GM21390 (cell line): ENCODE measurements at regions not wholly inside any gene's neighbourhood (a gene's known extent, or its start where the extent isn't known, plus 50 kb on each side); places are given as distances from the start of the nearest gene placed in this dataset.
"Not testable (repeated sequence)": the region's sequence is repeated elsewhere in the genome, so short reads cannot be mapped to it uniquely, and the experiment has no call there.

Experiments
- ATAC-seq: cut with Tn5 transposase; IDR thresholded peaks from one replicate; pipeline ENCODE4 v1.9.1; 2021; ENCODE audit not compliant: unreplicated experiment

DNA sequence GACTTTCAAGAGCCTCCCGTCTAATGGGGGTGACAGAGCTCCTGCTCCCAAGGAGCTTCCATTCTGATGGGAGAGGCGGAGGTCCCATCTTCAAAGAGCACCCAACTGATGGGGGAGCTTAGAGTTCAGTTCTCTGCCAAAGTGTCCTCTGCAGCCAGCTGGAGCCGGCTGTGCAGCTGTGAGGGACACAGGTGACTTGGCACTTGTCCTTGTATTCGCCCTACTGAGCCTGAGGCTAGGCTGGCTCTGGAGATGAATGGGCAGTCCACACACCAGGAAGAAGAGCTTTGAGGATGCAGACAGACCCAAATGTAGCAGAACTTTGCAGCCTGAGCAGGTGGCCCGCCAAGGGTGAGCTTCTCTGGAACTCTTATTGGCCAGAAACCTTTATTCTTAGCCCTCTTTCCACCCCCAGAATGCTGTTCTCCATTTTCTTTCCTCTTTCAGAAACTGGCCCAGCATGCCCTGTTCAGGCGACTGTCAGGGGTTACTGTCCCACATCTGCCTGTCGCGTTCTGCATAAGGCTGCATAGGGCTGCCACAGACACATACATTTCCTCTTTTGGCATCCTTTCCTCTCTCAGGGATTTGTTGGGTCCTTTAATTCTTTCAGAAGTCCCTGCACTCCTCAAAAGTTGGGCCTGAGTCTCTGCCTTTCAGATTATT, 108.7 kb upstream of the LRFN2 start:
- ATAC-seq = no peak

GRCh38 chr6:40695114-40695513, 108.0 kb upstream of the LRFN2 start:
- no peak for ATAC-seq

DNA sequence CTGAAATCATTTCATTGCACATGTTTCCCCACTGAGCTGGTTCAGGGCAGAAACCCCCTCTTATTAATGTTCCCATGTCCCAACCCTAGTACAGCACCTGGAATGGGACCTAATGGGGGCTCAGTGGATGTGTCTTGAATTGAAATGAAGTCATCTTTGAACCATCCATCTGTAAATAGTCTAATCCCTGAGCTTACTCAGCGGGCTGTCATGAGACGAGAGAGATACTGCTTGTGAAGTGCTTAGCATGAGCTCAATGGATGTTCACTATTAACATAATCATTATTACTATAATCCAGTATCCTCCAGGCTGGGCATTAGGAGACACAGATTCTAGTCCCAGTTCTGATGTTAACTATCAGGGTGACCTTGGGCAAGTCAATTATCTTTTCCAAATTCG, 106.6 kb upstream of the LRFN2 start:
- no peak for ATAC-seq

DNA sequence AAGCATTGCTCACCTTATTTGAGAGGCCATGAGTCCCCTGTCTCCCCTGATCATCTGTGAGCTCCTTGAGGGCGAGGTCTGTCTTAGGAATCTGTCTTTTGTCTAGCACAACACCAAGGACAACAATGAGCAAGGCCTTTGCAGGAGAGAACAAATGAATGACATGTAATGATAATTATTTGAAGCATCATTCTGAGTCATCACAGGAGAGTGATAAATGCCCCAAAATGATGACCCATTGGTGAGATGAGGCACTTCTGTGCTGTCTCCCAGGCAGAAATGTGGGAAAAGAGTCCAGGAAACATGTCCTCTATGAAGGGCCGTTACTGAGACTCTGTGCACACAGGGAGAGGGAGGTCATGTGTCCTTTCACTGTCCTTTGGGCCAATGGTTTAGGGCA, 105.2 kb upstream of the LRFN2 start:
- no peak for ATAC-seq

- ATAC-seq = no peak
Observed at GRCh38 chr6:40689185-40689584, 102.0 kb upstream of the LRFN2 start.

GRCh38 chr6:40688214-40688761, 101.1 kb upstream of the LRFN2 start:
- ATAC-seq = no peak

- no peak for ATAC-seq
Observed at GRCh38 chr6:40685862-40686261, 98.7 kb upstream of the LRFN2 start.

DNA sequence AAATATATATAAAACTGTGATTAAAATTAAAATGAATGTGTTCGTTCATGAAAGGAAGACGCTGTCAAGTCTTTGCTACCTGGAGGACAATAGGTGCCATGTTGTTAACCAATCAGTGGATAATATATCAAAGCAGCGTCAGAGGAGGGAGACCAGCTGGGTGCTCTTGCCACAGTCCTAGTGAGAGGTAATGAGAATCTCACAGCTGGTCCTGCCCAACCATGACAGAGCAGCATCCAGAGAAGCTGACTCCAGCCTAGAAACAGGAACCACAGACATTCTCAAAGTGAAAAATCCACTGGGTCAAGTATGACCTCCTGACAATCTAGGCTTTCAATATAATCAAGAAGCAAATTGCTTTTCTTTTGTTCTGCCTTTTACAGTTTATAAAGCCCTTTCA, 94.5 kb upstream of the LRFN2 start:
- no peak for ATAC-seq

DNA sequence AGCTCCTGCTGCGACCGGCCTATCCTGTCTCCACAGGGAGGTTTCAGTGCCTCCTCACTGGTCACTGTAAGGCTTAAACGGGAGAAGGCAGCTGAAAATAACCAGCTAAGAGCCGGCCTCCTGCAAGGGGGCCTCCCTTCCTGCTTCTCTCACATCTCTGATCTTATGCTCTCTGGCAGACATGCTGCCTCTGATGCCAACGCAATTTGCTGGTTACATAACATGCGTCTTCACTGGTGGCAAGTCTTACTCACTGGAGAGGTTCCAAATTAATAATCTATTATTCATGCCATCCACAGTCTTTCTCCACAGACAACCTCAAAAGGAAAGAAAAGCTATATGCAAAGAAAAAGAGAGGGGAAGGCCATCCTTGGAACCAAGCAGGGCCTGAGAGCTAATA, 91.8 kb upstream of the LRFN2 start:
- no peak for ATAC-seq

- no peak for ATAC-seq
Observed at GRCh38 chr6:40674170-40674569, 87.0 kb upstream of the LRFN2 start.

- ATAC-seq = no peak
Observed at GRCh38 chr6:40672087-40672486, 84.9 kb upstream of the LRFN2 start.

DNA sequence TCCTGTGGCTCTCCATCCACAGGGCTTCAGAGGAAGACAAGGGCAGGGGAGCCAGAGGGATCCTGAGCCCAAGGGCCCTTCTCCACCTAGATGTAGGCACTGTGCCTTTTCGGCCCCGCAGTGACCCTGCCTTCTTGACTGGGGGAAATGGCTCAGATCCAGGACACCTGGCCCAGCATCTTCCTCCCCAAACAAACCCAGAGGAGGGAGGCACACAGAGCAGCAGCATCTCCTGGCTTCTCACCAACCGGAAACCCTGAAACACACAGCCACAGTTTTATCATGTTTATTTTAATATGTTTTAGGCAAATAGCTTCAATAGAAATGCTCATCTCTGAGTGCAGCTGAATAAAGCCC, 84.5 kb upstream of the LRFN2 start:
- no peak for ATAC-seq

GRCh38 chr6:40671001-40671693, 84.0 kb upstream of the LRFN2 start:
- ATAC-seq = no peak

GRCh38 chr6:40669343-40669742, 82.2 kb upstream of the LRFN2 start:
- ATAC-seq = no peak

DNA sequence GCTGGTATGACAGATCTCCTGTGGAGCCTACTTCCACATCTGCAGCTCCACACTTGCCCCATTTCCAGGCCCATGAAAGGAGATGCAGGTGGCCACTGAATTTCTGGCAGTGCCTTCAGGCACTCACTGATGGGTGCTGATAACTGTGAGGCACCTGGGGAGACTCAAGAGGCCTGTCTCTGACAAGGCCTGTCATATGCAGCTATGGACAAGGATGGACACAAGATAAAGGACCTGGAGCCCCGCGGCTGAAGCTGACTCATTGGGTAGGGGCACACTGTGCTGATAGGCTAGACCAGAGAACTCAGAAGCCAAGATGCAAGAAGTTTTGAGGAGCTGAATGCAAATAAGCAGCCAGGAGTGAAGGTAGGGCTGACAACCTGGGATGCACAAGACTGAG, 81.0 kb upstream of the LRFN2 start:
- ATAC-seq = no peak

DNA sequence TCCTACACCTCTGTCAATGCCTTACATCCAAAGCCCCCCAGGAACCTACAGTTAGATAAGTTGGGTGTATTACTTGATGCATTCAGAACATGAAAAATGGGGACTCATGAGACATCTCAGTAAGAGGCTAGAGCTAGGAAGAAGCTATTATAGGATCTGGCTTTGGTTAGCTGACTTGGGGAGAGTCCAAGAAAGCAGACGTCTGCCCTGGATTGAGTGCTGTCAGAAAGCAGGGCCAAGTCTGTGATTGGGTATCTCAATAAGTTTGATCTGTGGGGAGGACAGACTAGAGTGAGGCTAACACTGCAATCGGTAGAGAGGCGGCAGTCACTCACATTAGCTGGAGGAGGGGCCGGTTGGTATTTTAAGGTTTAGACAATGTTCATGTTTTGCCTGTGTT, 79.4 kb upstream of the LRFN2 start:
- ATAC-seq = no peak

DNA sequence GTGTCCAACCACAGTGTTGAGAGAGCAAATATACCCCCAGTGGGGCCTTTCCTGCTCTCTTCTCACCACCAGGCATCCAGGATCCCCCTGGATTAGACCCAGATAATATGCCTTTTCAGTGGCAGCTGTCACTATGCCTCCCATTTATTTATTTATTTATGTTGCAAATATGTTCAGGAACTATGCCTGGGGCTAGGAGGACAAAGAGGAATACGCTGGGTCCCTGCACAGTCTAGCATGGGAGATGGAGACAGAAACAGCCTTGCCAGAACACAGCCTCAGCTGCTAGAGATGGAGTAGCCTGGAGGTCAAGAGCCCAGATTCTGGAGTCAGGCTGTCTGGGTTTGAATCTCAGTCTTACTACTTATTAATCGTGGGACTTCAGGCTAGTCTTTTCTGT, 74.6 kb upstream of the LRFN2 start:
- ATAC-seq = no peak

- not testable (repeated sequence) for ATAC-seq
Observed at GRCh38 chr6:40656772-40657171, 69.6 kb upstream of the LRFN2 start.

GRCh38 chr6:40654828-40655227, 67.7 kb upstream of the LRFN2 start:
- no peak for ATAC-seq

DNA sequence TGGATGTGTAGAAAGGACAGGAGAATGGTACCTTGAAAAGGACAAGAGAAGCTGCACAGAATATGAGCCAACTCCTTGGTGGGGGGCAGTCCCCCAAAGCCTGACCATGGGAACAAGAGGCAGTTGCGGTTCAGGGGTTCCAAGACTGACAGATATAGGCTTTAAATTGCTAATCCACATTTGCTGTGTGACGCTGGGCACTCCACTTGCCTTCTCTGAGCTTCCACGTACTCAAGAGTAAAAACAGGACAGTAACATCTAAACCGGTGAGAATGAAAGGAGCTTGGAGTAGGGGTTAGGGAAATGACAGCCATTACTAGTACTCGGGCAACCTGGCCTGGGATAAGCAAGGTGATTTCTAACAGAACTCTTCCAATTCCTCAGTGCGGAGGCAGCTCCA, 57.9 kb upstream of the LRFN2 start:
- no peak for ATAC-seq

DNA sequence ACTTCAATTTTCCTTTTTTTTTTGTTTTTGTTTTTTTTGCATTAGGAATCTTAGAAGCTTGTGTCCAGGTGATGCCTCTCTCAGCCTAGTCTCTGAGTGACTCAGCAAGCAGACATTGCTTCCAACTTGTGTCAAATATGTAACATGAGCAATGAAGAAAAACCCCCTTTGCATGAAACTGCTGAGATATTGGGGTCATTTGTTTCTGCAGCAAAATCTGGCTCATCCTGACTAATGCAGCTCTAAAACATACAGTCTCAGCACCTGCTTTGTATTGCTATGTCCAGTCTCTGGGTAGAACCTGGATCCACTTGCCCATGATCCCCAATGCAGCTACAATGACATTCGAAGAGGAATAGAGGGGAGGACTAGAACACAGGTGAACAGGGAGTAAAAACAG, 55.7 kb upstream of the LRFN2 start:
- ATAC-seq = no peak

DNA sequence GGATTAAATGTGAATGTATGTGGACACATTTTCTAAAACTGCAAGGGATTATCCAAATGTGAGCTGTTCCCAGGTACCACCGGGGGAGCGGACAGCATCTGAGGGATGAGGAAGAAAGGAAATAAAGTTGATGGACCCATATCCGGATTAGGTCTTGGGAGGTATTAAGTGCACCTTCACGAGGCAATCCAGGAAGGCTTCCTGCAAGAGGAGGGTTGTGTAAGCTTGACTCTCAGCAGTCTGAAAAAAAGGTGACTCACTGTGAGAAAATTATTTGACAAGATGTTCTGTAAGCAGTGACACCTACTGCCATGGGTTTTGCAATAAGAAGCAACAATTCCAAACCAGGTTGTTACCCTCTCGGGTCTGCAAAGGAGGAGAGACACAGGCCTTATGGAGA, 55.0 kb upstream of the LRFN2 start:
- no peak for ATAC-seq
